ENCODE measurements at regions not wholly inside any gene's neighbourhood (a gene's known extent, or its start where the extent isn't known, plus 50 kb on each side); places are given as distances from the start of the nearest gene placed in this dataset.

DNA sequence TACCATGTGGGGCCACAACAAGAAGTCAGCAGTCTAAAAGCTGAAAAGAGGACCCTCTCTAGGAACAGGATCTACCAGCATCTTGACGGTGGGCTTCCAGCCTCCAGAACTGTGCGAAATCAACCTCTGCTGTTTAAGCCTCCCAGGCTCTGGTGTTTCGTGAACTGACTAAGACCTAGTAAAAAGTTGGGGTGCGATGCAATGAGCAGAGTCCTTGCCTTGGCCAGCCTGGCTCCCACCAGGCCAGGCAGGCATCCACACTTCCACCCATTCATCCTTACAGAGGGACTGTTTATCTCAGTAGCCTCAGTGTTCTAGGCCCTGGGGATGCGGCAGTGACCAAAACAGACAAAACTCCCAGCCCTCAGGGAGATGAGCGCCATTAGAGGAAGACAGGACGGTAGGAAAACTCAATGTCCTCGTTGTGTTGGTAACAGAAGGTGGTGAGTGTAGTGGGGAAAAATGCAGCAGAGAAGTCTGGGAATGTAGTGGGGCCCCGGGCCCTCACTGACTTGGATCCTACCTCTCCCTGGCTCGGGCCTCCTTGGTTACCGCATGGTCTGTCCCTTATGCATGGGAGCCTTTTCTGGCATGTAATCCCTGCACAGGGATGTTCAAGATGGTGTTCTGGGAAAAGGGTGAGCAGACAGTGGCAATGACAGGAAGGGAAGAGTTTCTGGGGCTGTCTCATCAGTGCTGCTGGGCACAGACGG is 271.8 kb upstream of the HS6ST1 start:
- H3K4me3 ChIP-seq (replicated peaks in 1 of 3; ENCODE audit: insufficient read depth in 1 of 3, low read depth in 1 of 3, low read length in 3 of 3) = no peak overlapping the region
- no peak for DNase-seq (ENCODE audit: low read depth, low spot score)
- POLR2A ChIA-PET = no interaction called here
- no peaks in the 10 kb centered on the region for H3K27me3 ChIP-seq (ENCODE audit: control insufficient read depth in 2 of 2, insufficient read depth in 2 of 2, low read length in 2 of 2)
- intact Hi-C loops (cut with micrococcal nuclease) = no loop called here
- no peaks in the 10 kb centered on the region for H3K79me2 ChIP-seq (ENCODE audit: control insufficient read depth, insufficient read depth, low read length)
- H3K4me2 ChIP-seq (ENCODE audit: insufficient read depth, low read length) = no peak overlapping the region
- dilution Hi-C loops (cut with MboI; ENCODE audit: extremely low pct_ligation_motif_present, low sequenced_read_pairs) = no loop called here
- BruUV-seq (replicated peaks) = no TSS peak
- no peak overlapping the region for H3K27ac ChIP-seq (ENCODE audit: insufficient read depth, low read depth, low read length)
- no peak overlapping the region for H2AFZ ChIP-seq (ENCODE audit: low read depth, low read length)
- no peaks in the 10 kb centered on the region for H3K9me1 ChIP-seq (replicated peaks; ENCODE audit: control insufficient read depth, extremely low read depth, insufficient read depth, low read length)
- no peaks in the 10 kb centered on the region for H3K9me3 ChIP-seq (replicated peaks; ENCODE audit: control insufficient read depth, insufficient read depth, low read length)
- H4K20me1 ChIP-seq (replicated peaks; ENCODE audit: control insufficient read depth, extremely low read depth, insufficient read depth, low read length) = no peaks in the 10 kb centered on the region
- H3K4me1 ChIP-seq (ENCODE audit: control insufficient read depth, extremely low read depth, insufficient read depth, low read length) = no peaks in the 10 kb centered on the region
- H3K9ac ChIP-seq (replicated peaks; ENCODE audit: extremely low read depth, insufficient read depth, low read length) = no peak overlapping the region
- TF ChIP-seq, protein P1, sequence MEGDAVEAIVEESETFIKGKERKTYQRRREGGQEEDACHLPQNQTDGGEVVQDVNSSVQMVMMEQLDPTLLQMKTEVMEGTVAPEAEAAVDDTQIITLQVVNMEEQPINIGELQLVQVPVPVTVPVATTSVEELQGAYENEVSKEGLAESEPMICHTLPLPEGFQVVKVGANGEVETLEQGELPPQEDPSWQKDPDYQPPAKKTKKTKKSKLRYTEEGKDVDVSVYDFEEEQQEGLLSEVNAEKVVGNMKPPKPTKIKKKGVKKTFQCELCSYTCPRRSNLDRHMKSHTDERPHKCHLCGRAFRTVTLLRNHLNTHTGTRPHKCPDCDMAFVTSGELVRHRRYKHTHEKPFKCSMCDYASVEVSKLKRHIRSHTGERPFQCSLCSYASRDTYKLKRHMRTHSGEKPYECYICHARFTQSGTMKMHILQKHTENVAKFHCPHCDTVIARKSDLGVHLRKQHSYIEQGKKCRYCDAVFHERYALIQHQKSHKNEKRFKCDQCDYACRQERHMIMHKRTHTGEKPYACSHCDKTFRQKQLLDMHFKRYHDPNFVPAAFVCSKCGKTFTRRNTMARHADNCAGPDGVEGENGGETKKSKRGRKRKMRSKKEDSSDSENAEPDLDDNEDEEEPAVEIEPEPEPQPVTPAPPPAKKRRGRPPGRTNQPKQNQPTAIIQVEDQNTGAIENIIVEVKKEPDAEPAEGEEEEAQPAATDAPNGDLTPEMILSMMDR (IDR thresholded peaks at IDR 0.05; ENCODE audit: extremely low read depth in 1 of 2, insufficient read depth in 1 of 2, low read depth in 1 of 2, low read length in 2 of 2) = no peak
- TF ChIP-seq JUN (IDR thresholded peaks at IDR 0.05; ENCODE audit: borderline replicate concordance, insufficient read depth, insufficient read length, low read depth) = no peak
- no peak for TF ChIP-seq POLR2A (IDR thresholded peaks at IDR 0.05; ENCODE audit: low read depth, low read length)
- TF ChIP-seq EZH2 (IDR thresholded peaks at IDR 0.05; ENCODE audit: borderline replicate concordance, low read depth, low read length, severe bottlenecking) = no peak
- TF ChIP-seq, protein P2, sequence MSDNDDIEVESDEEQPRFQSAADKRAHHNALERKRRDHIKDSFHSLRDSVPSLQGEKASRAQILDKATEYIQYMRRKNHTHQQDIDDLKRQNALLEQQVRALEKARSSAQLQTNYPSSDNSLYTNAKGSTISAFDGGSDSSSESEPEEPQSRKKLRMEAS (IDR thresholded peaks at IDR 0.05; ENCODE audit: insufficient read depth, insufficient read length) = no peak
- no peak for TF ChIP-seq POLR2AphosphoS5 (IDR thresholded peaks at IDR 0.05; ENCODE audit: insufficient read depth, low read depth, low read length)
- TF ChIP-seq FOS (IDR thresholded peaks at IDR 0.05; ENCODE audit: borderline replicate concordance, insufficient read depth, low read length) = no peak
- TF ChIP-seq MYC (IDR thresholded peaks at IDR 0.05; ENCODE audit: low read depth, low read length) = no peak
- TF ChIP-seq GATA2 (IDR thresholded peaks at IDR 0.05; ENCODE audit: insufficient read depth, insufficient read length, low read depth, low read length) = no peak
- CTCF ChIA-PET = no interaction called here
- FAIRE-seq = no peak
- H3K36me3 ChIP-seq (ENCODE audit: control insufficient read depth in 2 of 2, extremely low read depth in 1 of 2, insufficient read depth in 2 of 2, low read length in 2 of 2) = no peaks in the 10 kb centered on the region
